ENCODE measurements at regions not wholly inside any gene's neighbourhood (a gene's known extent, or its start where the extent isn't known, plus 50 kb on each side); places are given as distances from the start of the nearest gene placed in this dataset.

DNA sequence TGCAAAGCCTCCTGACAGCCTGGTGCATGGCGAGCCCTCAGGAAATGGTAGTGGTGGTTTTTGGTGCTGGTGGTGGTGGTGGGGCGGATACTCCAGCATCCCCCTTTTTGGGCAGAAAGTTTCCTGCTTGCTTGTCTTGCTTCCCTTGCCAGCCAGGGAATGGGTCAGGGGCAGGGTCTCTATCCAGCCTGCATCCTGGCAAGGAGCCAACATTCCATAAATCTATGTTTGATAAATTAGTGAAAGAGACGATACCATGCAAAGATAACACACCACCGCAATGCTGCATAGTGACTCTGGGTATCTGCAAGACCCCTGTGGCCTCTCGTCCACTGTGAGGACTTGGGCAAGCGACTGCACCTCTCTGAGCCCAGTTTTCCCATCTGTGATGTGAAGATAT is 246.2 kb downstream of the LRFN2 start:
- TF ChIP-seq POLR2AphosphoS5 (IDR thresholded peaks at IDR 0.05) (no peak), POLR2A (IDR thresholded peaks at IDR 0.05) (no peak), EP300 (IDR thresholded peaks at IDR 0.05) (no peak)
- TF ChIP-seq, protein P1, sequence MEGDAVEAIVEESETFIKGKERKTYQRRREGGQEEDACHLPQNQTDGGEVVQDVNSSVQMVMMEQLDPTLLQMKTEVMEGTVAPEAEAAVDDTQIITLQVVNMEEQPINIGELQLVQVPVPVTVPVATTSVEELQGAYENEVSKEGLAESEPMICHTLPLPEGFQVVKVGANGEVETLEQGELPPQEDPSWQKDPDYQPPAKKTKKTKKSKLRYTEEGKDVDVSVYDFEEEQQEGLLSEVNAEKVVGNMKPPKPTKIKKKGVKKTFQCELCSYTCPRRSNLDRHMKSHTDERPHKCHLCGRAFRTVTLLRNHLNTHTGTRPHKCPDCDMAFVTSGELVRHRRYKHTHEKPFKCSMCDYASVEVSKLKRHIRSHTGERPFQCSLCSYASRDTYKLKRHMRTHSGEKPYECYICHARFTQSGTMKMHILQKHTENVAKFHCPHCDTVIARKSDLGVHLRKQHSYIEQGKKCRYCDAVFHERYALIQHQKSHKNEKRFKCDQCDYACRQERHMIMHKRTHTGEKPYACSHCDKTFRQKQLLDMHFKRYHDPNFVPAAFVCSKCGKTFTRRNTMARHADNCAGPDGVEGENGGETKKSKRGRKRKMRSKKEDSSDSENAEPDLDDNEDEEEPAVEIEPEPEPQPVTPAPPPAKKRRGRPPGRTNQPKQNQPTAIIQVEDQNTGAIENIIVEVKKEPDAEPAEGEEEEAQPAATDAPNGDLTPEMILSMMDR (IDR thresholded peaks at IDR 0.05), result no peak

Data from gastroesophageal sphincter (tissue), 3 donors.